RWPE1 (cell line): ENCODE measurements at regions not wholly inside any gene's neighbourhood (a gene's known extent, or its start where the extent isn't known, plus 50 kb on each side); places are given as distances from the start of the nearest gene placed in this dataset.

ENCODE experiments used
- CTCF ChIA-PET: fragments of 350-600 bp; sonication (Branson Sonifier 250); formaldehyde crosslinking; extraction: SDS; loops from one replicate; lab custom pipeline; 2021; lab: Yijun Ruan, JAX
- POLR2A ChIA-PET: fragments of 400-600 bp; formaldehyde crosslinking; extraction: SDS; loops from one replicate; lab custom pipeline; 2020; ENCODE audit warnings: antibody characterized with exemption; ENCODE audit not compliant: low non-redundant PET; lab: Yijun Ruan, JAX
- DNase-seq: peaks from one replicate; pipeline ENCODE4 v3.0.0; 2012; ENCODE audit warnings: low spot score
- H3K27ac ChIP-seq: fragments of 450-650 bp; 2 replicates; pipeline ENCODE4 v1.5.1; 2017
- TF ChIP-seq, protein P1 (sequence below): fragments of 450-650 bp; conservative IDR thresholded peaks from 2 replicates; pipeline ENCODE4 v1.5.1; 2017; ENCODE audit warnings: low read depth, mild to moderate bottlenecking

DNA sequence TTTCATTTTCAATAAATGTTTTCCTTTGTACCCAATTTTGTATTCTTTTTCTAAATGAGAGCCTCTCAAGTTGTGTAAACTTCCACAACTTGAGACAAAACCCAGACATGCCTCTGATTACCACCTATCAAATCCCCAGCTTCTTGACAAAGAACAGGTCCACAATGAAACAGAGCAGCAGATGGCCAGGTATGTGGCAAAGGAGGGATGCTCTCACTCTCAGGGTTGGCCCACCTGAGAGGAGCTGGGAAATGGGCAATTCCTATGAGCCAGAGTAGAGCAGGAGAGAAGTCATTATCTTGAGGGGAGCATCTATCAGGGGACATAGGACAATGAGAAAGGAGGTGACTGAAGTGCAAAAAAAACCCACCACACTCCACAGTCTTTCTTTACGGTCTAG, 273.5 kb upstream of the FAM241A start:
- ChIA-PET CTCF (interaction anchor here (1.0 kb wide), 1 partner anchor 18 kb away, joined by 4 read pairs; no protein-coding TSS in a partner anchor), POLR2A (no interaction called here)
- DNase-seq = no peak
- no peak overlapping the region for H3K27ac ChIP-seq
- TF ChIP-seq, protein P1, sequence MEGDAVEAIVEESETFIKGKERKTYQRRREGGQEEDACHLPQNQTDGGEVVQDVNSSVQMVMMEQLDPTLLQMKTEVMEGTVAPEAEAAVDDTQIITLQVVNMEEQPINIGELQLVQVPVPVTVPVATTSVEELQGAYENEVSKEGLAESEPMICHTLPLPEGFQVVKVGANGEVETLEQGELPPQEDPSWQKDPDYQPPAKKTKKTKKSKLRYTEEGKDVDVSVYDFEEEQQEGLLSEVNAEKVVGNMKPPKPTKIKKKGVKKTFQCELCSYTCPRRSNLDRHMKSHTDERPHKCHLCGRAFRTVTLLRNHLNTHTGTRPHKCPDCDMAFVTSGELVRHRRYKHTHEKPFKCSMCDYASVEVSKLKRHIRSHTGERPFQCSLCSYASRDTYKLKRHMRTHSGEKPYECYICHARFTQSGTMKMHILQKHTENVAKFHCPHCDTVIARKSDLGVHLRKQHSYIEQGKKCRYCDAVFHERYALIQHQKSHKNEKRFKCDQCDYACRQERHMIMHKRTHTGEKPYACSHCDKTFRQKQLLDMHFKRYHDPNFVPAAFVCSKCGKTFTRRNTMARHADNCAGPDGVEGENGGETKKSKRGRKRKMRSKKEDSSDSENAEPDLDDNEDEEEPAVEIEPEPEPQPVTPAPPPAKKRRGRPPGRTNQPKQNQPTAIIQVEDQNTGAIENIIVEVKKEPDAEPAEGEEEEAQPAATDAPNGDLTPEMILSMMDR = no peak

DNA sequence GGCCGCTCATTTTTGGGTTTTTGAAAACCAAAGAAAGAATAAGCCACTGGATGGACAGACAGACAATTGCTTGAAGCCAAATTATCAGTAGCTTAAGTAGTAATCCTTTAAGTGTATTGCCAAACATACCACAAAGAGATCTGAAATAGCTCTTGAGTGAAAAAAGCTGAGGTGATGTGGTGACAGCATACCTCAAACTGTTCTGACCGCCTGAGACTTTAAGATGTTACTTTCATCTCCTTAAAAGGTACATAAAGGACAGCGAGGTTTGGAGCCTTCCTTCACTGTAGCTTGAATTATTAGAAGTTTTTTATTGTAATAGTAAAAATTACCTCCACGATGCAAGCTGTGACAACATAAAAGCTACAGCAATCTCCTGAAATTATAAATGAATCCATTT, 271.5 kb upstream of the FAM241A start:
- no peak overlapping the region for H3K27ac ChIP-seq
- TF ChIP-seq, protein P1 = no peak
- CTCF ChIA-PET = interaction anchor here (0.6 kb wide), 1 partner anchor 449 kb away, joined by 5 read pairs; no protein-coding TSS in a partner anchor
- POLR2A ChIA-PET = no interaction called here
- DNase-seq = no peak

DNA sequence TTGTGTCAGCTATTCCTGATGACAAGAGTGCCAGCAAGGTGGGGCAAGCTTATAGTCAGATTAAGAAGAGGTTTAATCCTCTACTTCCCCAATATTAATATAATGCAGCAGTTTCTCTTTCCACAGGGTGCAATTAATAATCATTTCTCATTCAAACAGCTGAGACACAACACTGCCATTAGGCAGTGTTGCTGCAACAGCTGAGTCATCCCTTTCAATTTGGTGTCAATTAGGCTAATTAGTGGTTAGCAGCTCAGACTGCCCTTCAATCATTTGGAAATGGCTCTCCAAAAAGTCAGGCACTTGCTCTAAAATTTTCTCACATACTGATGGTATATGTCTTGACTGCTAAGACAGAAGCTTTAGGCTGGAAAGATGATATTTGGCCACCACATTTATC, 265.7 kb upstream of the FAM241A start:
- TF ChIP-seq, protein P1 = no peak
- CTCF ChIA-PET = interaction anchor here (0.6 kb wide), 1 partner anchor 65 kb away, joined by 4 read pairs; no protein-coding TSS in a partner anchor
- no peak for DNase-seq
- no peak overlapping the region for H3K27ac ChIP-seq
- POLR2A ChIA-PET = no interaction called here

DNA sequence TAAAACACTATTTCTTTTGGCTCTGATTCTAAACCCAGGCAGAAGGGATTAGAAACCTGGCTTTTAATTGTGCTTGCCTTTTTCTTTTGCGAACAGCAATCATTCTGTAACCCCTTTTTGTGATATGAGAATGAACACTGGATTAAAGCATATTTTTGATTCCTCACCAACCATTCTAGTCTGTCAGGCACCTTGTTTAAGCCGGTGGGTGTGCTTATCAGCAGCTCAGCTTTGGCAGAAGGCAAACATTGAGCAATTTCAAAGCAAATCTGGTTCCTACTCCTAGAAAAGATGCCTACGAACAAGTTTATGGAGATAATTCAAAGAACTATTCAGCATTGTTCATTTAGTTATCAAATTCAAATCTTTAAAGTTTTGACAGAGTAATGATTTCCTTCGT, 265.1 kb upstream of the FAM241A start:
- ChIA-PET CTCF (no interaction called here), POLR2A (no interaction called here)
- no peak overlapping the region for H3K27ac ChIP-seq
- DNase-seq = no peak
- TF ChIP-seq, protein P1 = no peak

DNA sequence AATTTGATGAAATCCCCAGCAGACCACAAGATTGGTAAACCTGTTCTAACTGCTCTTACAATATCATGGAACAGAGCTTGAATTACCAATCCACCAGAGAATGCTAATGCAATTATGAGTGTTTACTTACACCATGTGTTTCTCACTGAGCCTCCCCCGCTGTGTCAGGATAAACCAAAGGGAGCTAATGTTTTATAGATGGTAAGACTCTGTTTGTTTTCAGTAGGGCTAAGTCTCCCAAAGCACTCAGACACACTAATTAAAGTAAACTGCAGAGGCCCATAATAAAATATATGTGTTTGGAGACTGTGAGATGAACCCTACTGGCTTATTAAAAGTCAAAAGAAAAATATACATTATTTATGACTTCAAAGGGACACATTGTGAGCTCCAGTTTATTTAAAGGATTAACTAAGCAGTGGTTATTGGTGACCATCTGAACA, 261.7 kb upstream of the FAM241A start:
- TF ChIP-seq, protein P1 = no peak
- ChIA-PET POLR2A (no interaction called here), CTCF (no interaction called here)
- no peak overlapping the region for H3K27ac ChIP-seq
- DNase-seq = no peak

DNA sequence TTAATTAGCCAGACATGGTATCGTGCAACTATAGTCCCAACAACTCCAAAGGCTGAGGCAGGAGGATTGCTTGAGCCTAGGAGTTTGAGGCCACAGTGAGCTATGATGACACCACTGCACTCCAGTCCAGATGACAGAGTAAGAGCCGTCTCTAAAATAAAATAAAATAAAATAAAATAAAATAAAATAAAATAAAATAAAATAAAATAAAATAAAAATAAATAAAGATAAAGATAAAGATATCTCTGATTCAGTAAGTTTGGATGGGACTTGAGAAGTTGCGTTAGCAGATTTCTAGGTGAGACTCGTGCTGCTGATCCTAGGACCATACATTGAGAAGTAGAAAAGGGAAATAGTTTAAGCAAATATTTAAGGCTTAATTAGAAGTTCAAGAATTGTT, 254.8 kb upstream of the FAM241A start:
- TF ChIP-seq, protein P1 = no peak
- ChIA-PET POLR2A (no interaction called here), CTCF (no interaction called here)
- H3K27ac ChIP-seq = no peak overlapping the region
- DNase-seq = no peak
